ENCODE measurements at regions not wholly inside any gene's neighbourhood (a gene's known extent, or its start where the extent isn't known, plus 50 kb on each side); places are given as distances from the start of the nearest gene placed in this dataset.

- H3K27me3 ChIP-seq, result no peaks in the 10 kb centered on the region
- H3K4me3 ChIP-seq, result no peak overlapping the region
- no peaks in the 10 kb centered on the region for H3K36me3 ChIP-seq
- no peaks in the 10 kb centered on the region for H3K4me1 ChIP-seq
- no peak overlapping the region for H3K27ac ChIP-seq
- TF ChIP-seq POLR2A (IDR thresholded peaks at IDR 0.05) (no peak), POLR2AphosphoS5 (IDR thresholded peaks at IDR 0.05) (no peak), EP300 (IDR thresholded peaks at IDR 0.05) (no peak)
- TF ChIP-seq, protein P1, sequence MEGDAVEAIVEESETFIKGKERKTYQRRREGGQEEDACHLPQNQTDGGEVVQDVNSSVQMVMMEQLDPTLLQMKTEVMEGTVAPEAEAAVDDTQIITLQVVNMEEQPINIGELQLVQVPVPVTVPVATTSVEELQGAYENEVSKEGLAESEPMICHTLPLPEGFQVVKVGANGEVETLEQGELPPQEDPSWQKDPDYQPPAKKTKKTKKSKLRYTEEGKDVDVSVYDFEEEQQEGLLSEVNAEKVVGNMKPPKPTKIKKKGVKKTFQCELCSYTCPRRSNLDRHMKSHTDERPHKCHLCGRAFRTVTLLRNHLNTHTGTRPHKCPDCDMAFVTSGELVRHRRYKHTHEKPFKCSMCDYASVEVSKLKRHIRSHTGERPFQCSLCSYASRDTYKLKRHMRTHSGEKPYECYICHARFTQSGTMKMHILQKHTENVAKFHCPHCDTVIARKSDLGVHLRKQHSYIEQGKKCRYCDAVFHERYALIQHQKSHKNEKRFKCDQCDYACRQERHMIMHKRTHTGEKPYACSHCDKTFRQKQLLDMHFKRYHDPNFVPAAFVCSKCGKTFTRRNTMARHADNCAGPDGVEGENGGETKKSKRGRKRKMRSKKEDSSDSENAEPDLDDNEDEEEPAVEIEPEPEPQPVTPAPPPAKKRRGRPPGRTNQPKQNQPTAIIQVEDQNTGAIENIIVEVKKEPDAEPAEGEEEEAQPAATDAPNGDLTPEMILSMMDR (IDR thresholded peaks at IDR 0.05), result no peak
- WGBS, 2 donors (ENCODE audit: low coverage in 1 of 2), result 70 to 74% methylated on average over 6 to 7 of the region's 7 CpGs
- H3K9me3 ChIP-seq, result no peaks in the 10 kb centered on the region
- no peak for ATAC-seq
Observed at GRCh38 chr5:35309365-35310130, 79.3 kb upstream of the PRLR start.

- Histone ChIP-seq H3K27me3 (no peaks in the 10 kb centered on the region), H3K27ac (no peak overlapping the region), H3K36me3 (no peaks in the 10 kb centered on the region), H3K9me3 (no peaks in the 10 kb centered on the region), H3K4me3 (no peak overlapping the region), H3K4me1 (no peaks in the 10 kb centered on the region)
- ATAC-seq, result no peak
- TF ChIP-seq POLR2AphosphoS5 (IDR thresholded peaks at IDR 0.05), result no peak
- 37 to 50% methylated on average over 1 to 2 of the region's 2 CpGs for WGBS, 2 donors (ENCODE audit: low coverage in 1 of 2)
Observed at GRCh38 chr5:35308421-35308820, 78.1 kb upstream of the PRLR start.

DNA sequence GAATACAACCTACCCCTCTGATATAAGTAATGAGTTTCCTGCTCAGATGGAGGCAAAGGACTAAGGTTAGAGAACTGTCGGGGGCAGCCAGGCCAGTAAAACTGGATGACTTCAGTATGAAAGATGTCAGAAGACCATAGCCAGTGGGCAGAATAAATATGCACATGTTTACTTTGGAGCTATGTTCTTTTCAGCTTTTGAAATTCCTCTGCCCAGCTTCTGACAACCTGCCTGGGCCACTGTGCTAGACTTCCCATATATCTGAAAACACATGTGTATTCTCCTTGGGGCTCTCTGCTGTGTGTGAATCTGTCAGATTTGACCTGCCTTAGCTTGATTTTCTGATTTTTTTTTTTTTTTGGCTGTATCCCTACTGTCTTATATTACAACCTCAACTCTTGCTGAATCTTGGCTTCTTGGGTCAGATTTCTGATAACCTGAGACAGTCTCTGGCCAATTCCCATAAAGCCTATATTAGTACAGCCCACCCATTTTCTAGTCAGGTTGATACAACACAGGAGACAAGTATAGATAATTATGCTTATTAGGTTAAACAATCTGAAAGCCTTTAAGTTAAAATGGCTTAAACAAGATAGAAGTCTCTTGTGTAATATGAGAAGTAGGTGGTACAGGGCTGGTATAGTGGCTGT is 76.6 kb upstream of the PRLR start:
- ATAC-seq, result no peak
- H3K27ac ChIP-seq, result no peak overlapping the region
- WGBS, 2 donors (ENCODE audit: low coverage in 1 of 2), result 86% methylated on average over 1 of the region's 1 CpG; no CpG with 5 or more reads in 1 of the 2 donors
- H3K27me3 ChIP-seq, result no peaks in the 10 kb centered on the region
- H3K36me3 ChIP-seq, result no peaks in the 10 kb centered on the region
- no peaks in the 10 kb centered on the region for H3K4me1 ChIP-seq
- no peaks in the 10 kb centered on the region for H3K9me3 ChIP-seq
- TF ChIP-seq, protein P1 (IDR thresholded peaks at IDR 0.05), result no peak
- no peak for TF ChIP-seq EP300 (IDR thresholded peaks at IDR 0.05)
- no peak for TF ChIP-seq POLR2A (IDR thresholded peaks at IDR 0.05)
- H3K4me3 ChIP-seq, result no peak overlapping the region

GRCh38 chr5:35305336-35306020 is 75.2 kb upstream of the PRLR start:
- Histone ChIP-seq H3K27ac (no peak overlapping the region), H3K27me3 (no peaks in the 10 kb centered on the region), H3K4me1 (no peaks in the 10 kb centered on the region), H3K9me3 (no peaks in the 10 kb centered on the region), H3K4me3 (no peak overlapping the region), H3K36me3 (no peaks in the 10 kb centered on the region)
- 77 to 100% methylated on average over 1 to 2 of the region's 2 CpGs for WGBS, 2 donors (ENCODE audit: low coverage in 1 of 2)
- ATAC-seq, result no peak
- TF ChIP-seq, protein P1 (IDR thresholded peaks at IDR 0.05), result no peak
- TF ChIP-seq POLR2A (IDR thresholded peaks at IDR 0.05) (no peak), POLR2AphosphoS5 (IDR thresholded peaks at IDR 0.05) (no peak), EP300 (IDR thresholded peaks at IDR 0.05) (no peak)

GRCh38 chr5:35304291-35304690 is 74.0 kb upstream of the PRLR start:
- Histone ChIP-seq H3K4me3 (no peak overlapping the region), H3K4me1 (no peaks in the 10 kb centered on the region), H3K36me3 (no peaks in the 10 kb centered on the region), H3K27ac (no peak overlapping the region), H3K27me3 (no peaks in the 10 kb centered on the region), H3K9me3 (no peaks in the 10 kb centered on the region)
- TF ChIP-seq EP300 (IDR thresholded peaks at IDR 0.05) (no peak), POLR2AphosphoS5 (IDR thresholded peaks at IDR 0.05) (no peak), POLR2A (IDR thresholded peaks at IDR 0.05) (no peak)
- TF ChIP-seq, protein P1 (IDR thresholded peaks at IDR 0.05), result no peak
- ATAC-seq, result no peak
- 14 to 20% methylated on average over 1 of the region's 1 CpG for WGBS, 2 donors (ENCODE audit: low coverage in 1 of 2)
